Uterus (tissue), 2 donors: ENCODE measurements at regions not wholly inside any gene's neighbourhood (a gene's known extent, or its start where the extent isn't known, plus 50 kb on each side); places are given as distances from the start of the nearest gene placed in this dataset.

Experiments used
- CTCF ChIP-seq, 4 experiments: fragments of 200-600 bp in 2 of 4; fragments of 450-650 bp in 2 of 4; sonication (generic) in 2 of 4; IDR thresholded peaks; one replicate each; pipeline ENCODE4 v1.5.1; 2016 to 2019; ENCODE audit warnings: antibody characterized with exemption in 4 of 4, mild to moderate bottlenecking in 2 of 4, moderate library complexity in 1 of 4
- POLR2A ChIP-seq, 2 donors: fragments of 450-650 bp; IDR thresholded peaks; one replicate each; pipeline ENCODE4 v1.6.1; 2016; ENCODE audit warnings: antibody characterized with exemption in 2 of 2, mild to moderate bottlenecking in 1 of 2, moderate library complexity in 1 of 2

- no peak for TF ChIP-seq CTCF (IDR thresholded peaks at IDR 0.05)
- TF ChIP-seq POLR2A (IDR thresholded peaks at IDR 0.05), result no peak
Measured at GRCh38 chr10:113447278-113447677, 105.6 kb upstream of the HABP2 start.
